Right renal pelvis (tissue), 4 donors: ENCODE measurements at regions not wholly inside any gene's neighbourhood (a gene's known extent, or its start where the extent isn't known, plus 50 kb on each side); places are given as distances from the start of the nearest gene placed in this dataset.

Experiments
- DNase-seq, 4 donors: peaks; one replicate each; pipeline ENCODE4 v3.0.0-alpha.2; 2013; ENCODE audit warnings: low read depth in 4 of 4, low spot score in 3 of 4, missing footprints in 1 of 4

GRCh38 chr1:104787866-104788510, 1038.3 kb downstream of the AMY1C start:
- DNase-seq, result no peak

- no peak for DNase-seq
Measured at GRCh38 chr1:104791030-104791429, 1041.3 kb downstream of the AMY1C start.

- no peak for DNase-seq
Measured at GRCh38 chr1:104794035-104794434, 1044.3 kb downstream of the AMY1C start.

- DNase-seq, result no peak
Measured at GRCh38 chr1:104795931-104796330, 1046.2 kb downstream of the AMY1C start.

GRCh38 chr1:104797982-104798381, 1048.3 kb downstream of the AMY1C start:
- DNase-seq, result no peak

- DNase-seq, result no peak
Measured at GRCh38 chr1:104801344-104801743, 1051.6 kb downstream of the AMY1C start.

GRCh38 chr1:104804147-104804546, 1054.4 kb downstream of the AMY1C start:
- no peak for DNase-seq

GRCh38 chr1:104807590-104807989, 1057.9 kb downstream of the AMY1C start:
- DNase-seq, result no peak

GRCh38 chr1:104825401-104825800, 1075.7 kb downstream of the AMY1C start:
- DNase-seq, result no peak

GRCh38 chr1:104830534-104830933, 1080.8 kb downstream of the AMY1C start:
- no peak for DNase-seq

- no peak for DNase-seq
Measured at GRCh38 chr1:104852151-104852550, 1102.5 kb downstream of the AMY1C start.

- DNase-seq, result no peak
Measured at GRCh38 chr1:104853276-104853675, 1103.6 kb downstream of the AMY1C start.

GRCh38 chr1:104854529-104854928, 1104.8 kb downstream of the AMY1C start:
- no peak for DNase-seq

GRCh38 chr1:104855550-104855949, 1105.9 kb downstream of the AMY1C start:
- DNase-seq, result no peak

GRCh38 chr1:104856091-104856490, 1106.4 kb downstream of the AMY1C start:
- no peak for DNase-seq

GRCh38 chr1:104856518-104856917, 1106.8 kb downstream of the AMY1C start:
- DNase-seq, result no peak

- DNase-seq, result no peak
Measured at GRCh38 chr1:104868794-104869193, 1119.1 kb downstream of the AMY1C start.

- DNase-seq, result no peak
Measured at GRCh38 chr1:104874044-104874443, 1124.3 kb downstream of the AMY1C start.

GRCh38 chr1:104878203-104878909, 1128.7 kb downstream of the AMY1C start:
- no peak for DNase-seq

- DNase-seq, result no peak
Measured at GRCh38 chr1:104884939-104885338, 1135.2 kb downstream of the AMY1C start.

GRCh38 chr1:104905322-104905721, 1155.6 kb downstream of the AMY1C start:
- DNase-seq, result no peak

- DNase-seq, result no peak
Measured at GRCh38 chr1:104906141-104906540, 1156.4 kb downstream of the AMY1C start.
